GM18873 (cell line): ENCODE measurements at regions not wholly inside any gene's neighbourhood (a gene's known extent, or its start where the extent isn't known, plus 50 kb on each side); places are given as distances from the start of the nearest gene placed in this dataset.
"Not testable (repeated sequence)": the region's sequence is repeated elsewhere in the genome, so short reads cannot be mapped to it uniquely, and the experiment has no call there.

ENCODE experiments used
- ATAC-seq: cut with Tn5 transposase; IDR thresholded peaks from one replicate; pipeline ENCODE4 v1.9.1; 2021; ENCODE audit warnings: mild to moderate bottlenecking, moderate library complexity, moderate number of reproducible peaks; ENCODE audit not compliant: unreplicated experiment, low FRiP score

DNA sequence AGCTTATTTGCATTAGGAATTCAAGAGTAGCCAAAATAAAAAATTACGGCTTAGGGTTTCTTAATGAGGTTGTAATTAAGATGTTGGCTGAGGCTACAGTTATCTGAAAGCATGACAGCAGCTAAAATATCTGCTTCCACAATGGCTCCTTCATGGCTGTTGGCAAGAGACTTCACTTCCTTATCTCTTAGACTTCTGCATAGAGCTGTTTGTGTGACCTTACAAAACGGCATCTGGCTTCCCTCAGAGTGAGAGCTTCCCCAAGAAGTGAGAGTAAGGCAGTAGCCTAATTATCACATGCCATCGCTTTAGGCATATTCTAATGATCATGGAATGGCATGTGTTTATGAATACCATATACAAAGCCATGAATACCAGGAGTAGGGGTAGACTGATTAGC lies 57.6 kb downstream of the CCDC59 start:
- no peak for ATAC-seq

- no peak for ATAC-seq
These were observed 58.7 kb downstream of the CCDC59 start for GRCh38 chr12:82299319-82300025.

GRCh38 chr12:82290415-82290814 lies 67.8 kb downstream of the CCDC59 start:
- ATAC-seq, result no peak

- ATAC-seq, result not testable (repeated sequence)
These were observed 76.9 kb downstream of the CCDC59 start for GRCh38 chr12:82281335-82281734.

DNA sequence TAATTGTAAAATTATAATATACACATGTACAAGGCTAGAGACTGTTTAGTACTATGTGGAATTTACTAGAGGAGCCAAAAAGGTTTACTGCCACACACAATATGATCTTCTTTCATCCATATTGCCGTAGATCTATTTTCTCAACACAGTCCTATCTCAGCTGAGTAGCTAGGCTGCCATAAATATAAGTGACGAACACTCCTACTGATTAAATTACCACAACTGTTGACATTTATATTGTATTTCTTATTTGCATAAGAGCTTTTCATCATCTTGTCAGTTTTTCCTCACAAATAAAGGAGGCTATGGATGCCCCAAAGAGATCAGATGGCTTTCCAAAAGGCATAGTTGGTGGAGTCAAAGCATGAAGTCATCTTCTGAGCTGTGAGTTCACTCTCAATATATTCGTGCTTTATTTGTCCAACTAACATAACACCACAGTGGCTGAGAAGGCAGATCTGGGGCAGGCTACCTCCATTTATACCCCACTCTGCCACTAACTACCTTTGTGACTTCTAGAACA lies 78.6 kb downstream of the CCDC59 start:
- ATAC-seq, result no peak

DNA sequence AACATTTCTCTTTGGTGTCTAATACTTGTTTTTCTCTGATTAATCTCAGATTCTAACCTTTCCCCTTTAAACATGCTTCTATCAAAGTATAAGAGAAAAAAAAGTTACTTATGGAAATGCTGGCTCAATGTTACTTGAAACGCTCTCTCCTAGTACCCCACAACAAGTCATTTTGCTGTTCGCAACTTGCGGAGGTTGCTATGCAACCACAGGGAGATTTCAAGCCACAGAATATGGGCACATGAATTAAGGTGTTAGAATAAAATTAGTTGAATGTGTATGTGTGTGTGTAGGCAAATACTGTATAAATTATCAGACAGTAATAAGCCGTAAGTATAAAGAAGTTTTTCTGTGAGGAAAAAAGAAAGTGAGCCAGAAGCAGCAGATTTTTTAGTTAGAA lies 80.6 kb downstream of the CCDC59 start:
- no peak for ATAC-seq

- ATAC-seq, result no peak
These were observed 115.5 kb downstream of the CCDC59 start for GRCh38 chr12:82242729-82243128.

- no peak for ATAC-seq
These were observed 132.3 kb downstream of the CCDC59 start for GRCh38 chr12:82225871-82226270.

DNA sequence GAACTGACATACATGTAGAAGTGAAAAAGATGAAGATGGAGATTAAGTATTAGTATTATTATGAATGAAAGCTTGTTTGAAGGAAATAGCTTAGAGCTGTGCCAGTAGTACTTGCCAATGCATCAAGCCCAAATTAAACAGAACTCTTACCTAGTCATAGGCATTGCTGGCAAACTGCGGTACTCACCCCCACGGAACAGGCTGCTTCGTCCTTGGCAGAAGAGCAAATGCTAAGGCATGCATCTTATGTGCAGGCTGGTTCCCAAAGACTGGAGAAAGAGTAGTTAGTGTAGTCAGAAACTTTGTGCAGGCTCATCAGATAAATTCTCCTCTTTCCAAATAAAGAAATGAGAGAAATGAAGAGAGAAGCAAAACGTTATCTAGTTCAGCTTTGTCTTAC lies 134.8 kb downstream of the CCDC59 start:
- ATAC-seq, result no peak

GRCh38 chr12:82216475-82216874 lies 141.7 kb downstream of the CCDC59 start:
- no peak for ATAC-seq

DNA sequence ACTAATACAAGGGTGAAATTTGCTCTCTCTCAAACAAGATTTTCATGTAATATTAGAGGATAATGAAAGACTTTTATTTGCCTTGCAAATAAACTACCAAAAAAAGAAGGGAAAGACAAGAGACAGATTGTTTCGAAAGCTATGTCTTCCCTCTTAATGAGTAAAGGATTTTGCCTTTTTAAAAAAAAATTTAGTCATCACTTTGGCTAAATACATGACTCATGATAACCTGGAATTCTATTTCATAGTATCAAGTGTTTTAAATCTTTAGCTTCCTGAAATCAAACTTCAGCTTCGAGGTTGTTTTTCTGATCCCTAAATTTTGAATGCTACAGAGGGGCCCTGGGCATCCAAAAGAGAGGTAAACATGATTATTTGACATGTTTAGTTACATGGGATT lies 144.4 kb downstream of the CCDC59 start:
- no peak for ATAC-seq

DNA sequence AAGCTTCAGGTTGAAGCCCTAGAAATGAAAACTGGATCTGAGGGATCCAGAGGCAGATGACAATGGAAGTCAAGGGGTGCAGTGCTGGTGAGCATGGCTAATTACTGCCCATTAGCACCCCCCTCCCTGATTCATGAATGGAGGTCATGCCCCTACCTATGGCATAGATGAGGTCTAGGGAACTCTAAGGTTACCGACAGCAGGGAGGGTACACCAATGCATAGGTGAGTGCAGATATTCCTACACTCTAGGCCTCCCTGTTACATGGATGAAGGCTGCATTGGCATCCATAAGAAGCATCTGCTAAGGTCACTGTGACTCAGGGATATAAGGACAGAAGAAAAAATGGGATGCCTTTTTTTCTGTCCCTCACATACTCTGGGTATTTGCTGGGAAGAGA lies 147.3 kb downstream of the CCDC59 start:
- ATAC-seq, result no peak

DNA sequence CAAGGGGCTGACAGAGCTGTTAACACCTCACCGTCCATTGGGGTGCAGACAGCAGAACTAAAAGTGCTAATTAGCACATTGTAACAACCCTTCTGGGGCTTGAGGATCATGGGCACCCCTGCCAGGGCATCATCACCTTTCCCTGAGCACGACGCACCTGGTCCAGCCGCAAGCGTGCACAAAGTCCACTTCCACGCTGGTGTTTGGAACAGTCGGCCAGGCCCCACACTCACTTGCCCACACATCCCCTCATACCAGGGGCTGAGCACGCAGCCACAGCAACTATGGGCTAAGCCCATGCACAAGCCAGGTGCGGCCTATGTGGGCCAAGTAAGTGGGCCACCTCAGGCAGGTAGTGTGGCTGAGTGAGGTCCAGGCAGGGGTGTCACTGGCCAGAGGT lies 148.7 kb downstream of the CCDC59 start:
- no peak for ATAC-seq

GRCh38 chr12:82207556-82207955 lies 150.6 kb downstream of the CCDC59 start:
- no peak for ATAC-seq

- no peak for ATAC-seq
These were observed 155.1 kb downstream of the CCDC59 start for GRCh38 chr12:82203086-82203485.

DNA sequence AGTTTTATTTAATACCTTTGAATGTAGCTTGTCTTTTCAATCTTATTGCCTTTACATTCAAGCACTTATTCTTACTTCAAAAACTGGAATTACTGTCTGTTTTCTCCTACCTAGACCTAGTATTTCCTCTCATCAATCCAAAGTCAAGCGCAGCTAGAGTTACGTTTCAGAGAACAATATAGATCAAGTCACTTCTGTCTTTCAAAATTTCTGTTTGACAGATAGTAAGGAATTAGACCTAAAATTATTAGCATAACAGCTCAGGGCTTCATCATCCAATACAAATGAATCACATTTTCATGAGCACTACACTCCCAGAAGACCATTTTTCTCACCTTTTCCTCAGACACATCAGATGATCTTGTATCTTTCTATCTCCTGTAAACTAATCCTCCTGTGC lies 170.6 kb downstream of the CCDC59 start:
- ATAC-seq, result no peak

- no peak for ATAC-seq
These were observed 171.2 kb downstream of the CCDC59 start for GRCh38 chr12:82187011-82187410.

DNA sequence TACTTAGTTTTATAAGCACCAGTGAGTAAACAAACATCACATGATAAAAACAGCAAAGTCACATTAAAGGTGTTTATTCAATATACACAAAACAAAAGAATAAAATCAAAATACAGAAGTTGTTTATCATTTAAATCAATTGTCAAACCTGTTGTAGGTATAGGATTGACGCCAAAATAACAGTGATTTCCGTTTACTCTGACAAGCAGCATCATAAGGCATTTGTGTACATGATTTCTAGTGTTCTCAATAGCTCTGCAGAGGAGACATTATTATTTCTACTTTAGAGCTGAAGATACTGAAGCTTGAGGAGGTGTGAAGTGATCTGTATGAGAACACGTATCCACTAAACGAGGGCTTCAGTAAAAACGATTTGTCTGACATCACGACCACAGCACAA lies 171.9 kb downstream of the CCDC59 start:
- no peak for ATAC-seq

DNA sequence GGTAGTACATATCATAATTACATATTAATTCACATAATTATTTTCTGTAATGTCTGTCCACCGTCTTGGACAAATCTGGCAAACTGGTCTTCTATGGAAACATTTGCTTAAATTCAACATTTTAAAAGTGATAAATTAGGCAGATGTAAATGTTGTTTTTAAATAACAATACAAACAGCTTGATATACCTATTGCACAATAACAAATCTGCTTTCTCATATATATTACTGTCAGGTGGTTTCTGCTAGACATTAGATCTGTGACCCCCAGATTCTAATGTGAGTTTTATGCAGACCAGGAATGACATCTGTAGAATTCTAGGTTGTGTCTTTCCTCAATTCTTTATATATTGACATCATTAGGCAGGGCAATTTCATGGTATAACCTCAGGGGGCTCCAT lies 173.3 kb downstream of the CCDC59 start:
- ATAC-seq, result no peak

DNA sequence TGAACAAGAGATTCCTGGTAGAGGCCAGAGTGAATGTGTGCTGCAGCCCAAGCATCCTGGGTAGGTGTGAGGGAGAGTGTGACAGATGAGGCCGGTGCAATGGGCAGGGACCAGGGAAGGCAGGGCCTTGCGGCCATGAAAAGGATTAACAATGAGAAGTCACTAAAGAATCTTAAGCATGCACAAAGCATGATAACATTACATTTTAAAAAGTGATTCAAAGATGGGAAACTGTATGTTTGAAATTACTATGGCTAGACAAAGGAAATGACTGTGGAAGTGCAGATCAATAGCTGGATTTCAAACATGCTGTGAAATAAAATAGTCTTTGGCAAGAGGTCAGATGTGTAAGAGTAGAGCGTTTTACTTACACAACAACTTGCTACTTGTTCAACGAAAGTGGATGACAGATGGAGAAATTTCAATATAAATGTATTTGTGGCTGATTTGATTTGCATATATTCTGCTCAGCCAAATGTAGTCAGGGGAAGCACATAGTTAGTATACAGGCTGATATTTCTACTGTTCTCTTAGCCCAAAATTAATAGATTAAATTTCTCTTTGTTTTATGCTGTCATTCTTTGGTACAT lies 175.5 kb downstream of the CCDC59 start:
- ATAC-seq, result no peak

GRCh38 chr12:82176761-82177490 lies 181.3 kb downstream of the CCDC59 start:
- no peak for ATAC-seq

GRCh38 chr12:82176026-82176425 lies 182.2 kb downstream of the CCDC59 start:
- ATAC-seq, result no peak
